ENCODE measurements at regions not wholly inside any gene's neighbourhood (a gene's known extent, or its start where the extent isn't known, plus 50 kb on each side); places are given as distances from the start of the nearest gene placed in this dataset.

DNA sequence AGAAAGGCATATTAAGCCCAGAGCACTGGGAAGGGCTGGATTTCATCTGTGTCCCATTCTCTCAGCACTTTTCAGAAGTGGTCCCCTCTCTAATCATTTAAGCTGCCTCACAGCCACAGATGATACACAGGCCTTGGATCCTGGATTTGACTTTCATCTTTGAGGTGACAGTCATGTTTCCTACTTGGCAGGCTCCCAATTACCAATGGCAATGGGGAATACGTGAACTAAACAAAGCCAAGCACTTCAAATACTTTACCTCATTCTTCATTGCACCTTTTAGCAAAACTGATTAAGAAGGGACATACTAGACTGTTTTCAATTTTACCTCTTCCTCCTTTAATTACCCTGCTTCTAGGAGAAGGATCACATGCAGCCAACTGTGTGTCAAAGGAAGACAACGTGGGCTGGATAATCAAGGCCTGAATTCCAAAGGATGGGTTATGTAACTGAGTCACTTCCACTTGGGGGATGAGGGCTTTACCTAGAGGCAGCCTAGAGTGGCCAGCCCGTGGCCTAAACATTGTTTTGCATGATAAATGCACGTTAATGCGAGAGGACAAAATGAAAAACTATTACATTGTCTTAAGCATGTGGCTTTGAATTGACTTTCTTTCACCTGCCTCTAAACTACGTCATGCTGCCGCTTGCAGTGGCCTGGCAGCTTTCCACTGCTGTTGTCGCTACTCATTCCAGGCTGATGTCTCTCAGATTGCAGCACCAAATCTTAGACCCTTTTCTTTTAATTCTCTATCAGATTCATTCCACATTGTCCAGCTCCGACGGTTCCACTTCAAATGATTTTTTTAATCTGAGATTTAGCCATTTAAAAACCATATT, 95.0 kb downstream of the KCTD12 start:
- Mint-ChIP-seq H3K4me3 (no peak overlapping the region), H3K9me3 (no peaks in the 10 kb centered on the region), H3K36me3 (ENCODE audit: insufficient read depth) (no peaks in the 10 kb centered on the region), H3K27ac (ENCODE audit: low read depth) (no peak overlapping the region), H3K4me1 (no peaks in the 10 kb centered on the region), H3K27me3 (peaks cover 34% of the 10 kb centered on the region)
- ATAC-seq (replicated peaks; ENCODE audit: extremely low read depth, poor library complexity, severe bottlenecking) (no peak), DNase-seq (ENCODE audit: low spot score in 2 of 2) (no peak)

DNA sequence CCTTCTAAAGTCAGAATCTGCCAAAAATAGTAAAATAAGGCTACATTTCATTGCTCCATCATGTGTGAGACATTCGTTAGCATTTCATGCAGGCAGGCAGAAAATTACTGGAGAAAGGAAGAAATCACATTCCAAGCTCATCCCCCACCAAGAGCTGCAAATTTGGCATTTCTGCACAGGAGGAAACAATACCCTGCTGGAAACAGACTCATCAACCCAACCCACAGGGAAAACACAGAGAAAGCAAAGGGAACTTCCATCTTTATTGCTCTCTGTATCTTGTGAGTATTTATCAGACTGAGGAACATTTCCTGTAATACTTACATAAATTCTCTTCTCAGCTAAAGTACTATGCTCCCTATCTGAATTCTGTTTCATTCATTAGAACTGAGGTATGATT, 95.7 kb downstream of the KCTD12 start:
- DNase-seq (ENCODE audit: low spot score in 2 of 2) (no peak), ATAC-seq (replicated peaks; ENCODE audit: extremely low read depth, poor library complexity, severe bottlenecking) (no peak)
- no peaks in the 10 kb centered on the region for H3K9me3 Mint-ChIP-seq
- no peaks in the 10 kb centered on the region for H3K36me3 Mint-ChIP-seq (ENCODE audit: insufficient read depth)
- no peak overlapping the region for H3K4me3 Mint-ChIP-seq
- H3K27ac Mint-ChIP-seq (ENCODE audit: low read depth): no peak overlapping the region
- peaks cover 34% of the 10 kb centered on the region for H3K27me3 Mint-ChIP-seq
- no peaks in the 10 kb centered on the region for H3K4me1 Mint-ChIP-seq

DNA sequence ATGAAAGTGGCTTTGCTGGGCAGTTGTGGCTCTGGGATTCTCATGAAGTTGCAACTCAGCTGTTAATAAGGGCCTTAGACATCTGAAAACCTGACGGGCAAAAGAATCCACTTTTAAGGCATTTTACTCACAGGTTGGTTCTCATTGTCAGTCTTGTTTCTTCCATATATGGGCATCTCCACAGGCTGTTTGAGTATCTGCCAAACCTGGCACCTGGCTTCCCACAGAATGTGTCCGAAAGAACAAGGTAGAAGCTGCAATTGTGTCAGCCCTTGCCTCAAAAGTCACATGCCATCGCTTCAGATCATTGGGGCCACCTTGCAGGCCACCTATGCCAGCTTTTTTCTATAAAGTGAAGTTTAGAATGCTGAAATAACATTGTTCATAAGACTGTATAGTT, 102.4 kb downstream of the KCTD12 start:
- Mint-ChIP-seq H3K27ac (ENCODE audit: low read depth) (no peak overlapping the region), H3K4me1 (no peaks in the 10 kb centered on the region), H3K9me3 (no peaks in the 10 kb centered on the region), H3K4me3 (no peak overlapping the region), H3K27me3 (peaks cover 44% of the 10 kb centered on the region), H3K36me3 (ENCODE audit: insufficient read depth) (peaks cover 2% of the 10 kb centered on the region)
- DNase-seq (ENCODE audit: low spot score in 2 of 2) (no peak), ATAC-seq (replicated peaks; ENCODE audit: extremely low read depth, poor library complexity, severe bottlenecking) (no peak)

DNA sequence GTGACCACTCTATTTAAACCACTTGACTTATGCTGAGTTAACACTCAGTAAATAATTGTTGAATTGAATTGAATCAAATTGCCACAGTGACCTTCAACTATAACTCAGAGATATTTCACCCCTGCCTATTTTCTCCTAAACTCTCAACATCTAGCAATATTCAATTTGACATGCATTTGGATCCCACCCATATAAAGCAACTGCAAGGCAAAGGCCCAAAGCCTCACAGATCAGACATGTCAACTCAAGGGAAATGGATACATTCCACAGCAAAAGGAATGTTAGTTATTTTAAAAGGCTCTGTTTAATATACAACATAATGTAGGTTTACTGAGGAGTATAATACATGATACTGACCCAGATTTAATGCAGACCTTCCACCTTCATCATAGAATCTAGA, 107.4 kb downstream of the KCTD12 start:
- peaks cover 31% of the 10 kb centered on the region for H3K27me3 Mint-ChIP-seq
- DNase-seq (ENCODE audit: low spot score in 2 of 2): no peak

DNA sequence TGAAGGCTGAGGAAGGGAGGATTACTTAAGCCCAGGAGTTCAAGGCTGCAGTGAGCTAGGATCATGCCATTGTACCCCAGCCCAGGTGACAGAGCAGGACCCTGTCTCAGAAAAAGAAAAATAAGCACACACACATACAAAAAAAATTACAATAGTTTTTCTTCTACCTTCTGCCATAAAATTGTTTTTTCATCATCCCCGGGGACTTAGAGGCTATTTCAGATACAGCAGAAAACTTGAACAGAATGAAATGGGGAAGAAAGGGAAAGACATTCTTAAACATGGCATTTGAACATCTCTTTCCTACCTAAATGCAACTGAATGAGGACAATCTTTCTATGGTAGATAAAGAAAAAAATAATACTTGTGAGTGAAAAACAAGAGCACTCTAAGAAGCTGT, 109.1 kb downstream of the KCTD12 start:
- Mint-ChIP-seq H3K27ac (ENCODE audit: low read depth) (no peak overlapping the region), H3K9me3 (no peaks in the 10 kb centered on the region), H3K36me3 (ENCODE audit: insufficient read depth) (no peaks in the 10 kb centered on the region), H3K4me1 (no peaks in the 10 kb centered on the region), H3K4me3 (no peak overlapping the region), H3K27me3 (peaks cover 32% of the 10 kb centered on the region)
- ATAC-seq (replicated peaks; ENCODE audit: extremely low read depth, poor library complexity, severe bottlenecking): no peak
- DNase-seq (ENCODE audit: low spot score in 2 of 2): no peak

More for the DNA sequence above, 107.4 kb downstream of the KCTD12 start:
- H3K9me3 Mint-ChIP-seq: no peaks in the 10 kb centered on the region
- ATAC-seq (replicated peaks; ENCODE audit: extremely low read depth, poor library complexity, severe bottlenecking): no peak
- H3K4me3 Mint-ChIP-seq: no peak overlapping the region
- H3K4me1 Mint-ChIP-seq: no peaks in the 10 kb centered on the region
- peaks cover 2% of the 10 kb centered on the region for H3K36me3 Mint-ChIP-seq (ENCODE audit: insufficient read depth)
- H3K27ac Mint-ChIP-seq (ENCODE audit: low read depth): no peak overlapping the region

DNA sequence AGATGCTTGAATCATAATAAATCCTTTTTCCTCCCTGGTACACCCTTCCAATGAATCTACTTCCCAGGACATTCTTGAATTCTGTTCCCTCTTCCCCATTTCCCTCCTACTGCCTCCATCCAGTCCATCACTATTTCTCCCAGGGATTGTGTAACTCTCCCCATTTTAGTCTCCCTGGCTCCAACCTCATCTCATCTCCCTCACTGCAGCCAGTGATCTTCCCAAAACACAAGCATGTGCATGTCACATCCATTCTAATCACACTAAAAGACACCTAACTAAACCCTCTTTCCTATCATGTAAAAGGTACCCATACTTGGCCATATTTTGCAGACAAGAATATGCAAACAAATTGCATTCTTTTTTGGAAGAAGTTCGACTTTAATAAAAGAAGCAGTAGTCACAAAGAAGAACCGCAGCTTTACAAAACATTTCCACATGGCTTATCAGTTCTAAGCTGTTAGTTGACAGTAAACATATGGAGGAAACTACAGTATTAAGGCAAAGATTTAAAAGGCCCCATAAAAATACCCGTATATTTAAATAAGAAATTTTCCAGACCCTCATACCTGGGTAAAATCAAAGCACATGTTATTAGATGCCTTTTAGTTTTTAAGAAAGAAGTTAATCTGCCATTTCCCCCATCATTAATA, 111.0 kb downstream of the KCTD12 start:
- DNase-seq (ENCODE audit: low spot score in 2 of 2) (no peak), ATAC-seq (replicated peaks; ENCODE audit: extremely low read depth, poor library complexity, severe bottlenecking) (no peak)
- Mint-ChIP-seq H3K27me3 (peaks cover 25% of the 10 kb centered on the region), H3K4me1 (no peaks in the 10 kb centered on the region), H3K36me3 (ENCODE audit: insufficient read depth) (no peaks in the 10 kb centered on the region), H3K4me3 (no peak overlapping the region), H3K9me3 (no peaks in the 10 kb centered on the region), H3K27ac (ENCODE audit: low read depth) (no peak overlapping the region)

DNA sequence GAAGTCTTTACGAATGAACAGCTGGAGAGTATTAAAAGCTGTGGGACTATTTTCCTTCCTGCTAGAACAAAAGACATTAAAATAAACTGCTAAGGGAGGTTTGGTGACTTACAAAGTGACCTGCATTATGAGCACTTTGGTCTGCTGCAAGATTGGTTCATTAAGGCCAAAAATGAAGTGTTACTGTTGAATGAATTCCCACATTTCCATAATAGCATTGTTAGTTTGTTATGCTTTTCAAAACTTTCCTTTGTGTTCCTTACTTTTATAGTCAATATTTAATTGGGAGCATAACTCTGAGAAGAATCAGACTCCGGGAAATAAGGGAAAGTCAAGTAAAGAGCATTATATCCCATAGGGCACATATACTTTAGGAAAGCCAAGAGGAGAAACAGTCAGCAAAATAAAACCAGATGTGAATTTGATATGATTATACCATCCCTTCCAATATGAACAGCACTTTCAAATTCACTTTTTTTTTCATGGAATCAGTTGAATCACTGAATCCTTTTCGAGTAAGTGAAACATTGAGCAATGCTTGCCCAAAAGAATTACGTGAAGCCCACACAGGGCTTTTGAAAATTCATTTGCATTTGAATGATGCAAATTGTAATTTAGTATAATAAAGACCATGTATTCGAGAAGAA, 112.6 kb downstream of the KCTD12 start:
- Mint-ChIP-seq H3K9me3 (no peaks in the 10 kb centered on the region), H3K4me1 (no peaks in the 10 kb centered on the region), H3K36me3 (ENCODE audit: insufficient read depth) (no peaks in the 10 kb centered on the region), H3K27me3 (peaks cover 37% of the 10 kb centered on the region), H3K27ac (ENCODE audit: low read depth) (no peak overlapping the region), H3K4me3 (no peak overlapping the region)
- DNase-seq (ENCODE audit: low spot score in 2 of 2) (no peak), ATAC-seq (replicated peaks; ENCODE audit: extremely low read depth, poor library complexity, severe bottlenecking) (no peak)

DNA sequence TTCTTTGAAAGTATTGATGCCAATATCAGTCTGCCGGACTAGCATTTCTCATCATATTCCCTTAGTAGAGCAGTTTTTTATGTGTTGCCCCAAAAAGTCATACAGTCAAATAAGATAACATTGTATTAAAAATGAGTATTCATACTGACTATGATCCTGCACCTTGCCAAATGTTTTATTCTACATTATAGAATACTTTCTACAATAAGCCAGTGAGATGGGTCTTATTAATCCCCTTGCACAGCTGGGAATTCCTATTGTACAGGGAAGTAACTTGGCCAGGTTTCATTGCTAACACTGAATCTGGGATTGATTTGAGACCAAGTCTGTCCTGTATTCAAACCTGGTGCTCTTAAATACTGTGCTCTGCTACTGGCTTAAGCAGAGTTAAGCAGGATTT, 114.0 kb downstream of the KCTD12 start:
- ATAC-seq (replicated peaks; ENCODE audit: extremely low read depth, poor library complexity, severe bottlenecking): no peak
- H3K36me3 Mint-ChIP-seq (ENCODE audit: insufficient read depth): no peaks in the 10 kb centered on the region
- peaks cover 51% of the 10 kb centered on the region for H3K27me3 Mint-ChIP-seq
- H3K4me1 Mint-ChIP-seq: no peaks in the 10 kb centered on the region
- H3K4me3 Mint-ChIP-seq: no peak overlapping the region
- DNase-seq (ENCODE audit: low spot score in 2 of 2): no peak
- H3K9me3 Mint-ChIP-seq: no peaks in the 10 kb centered on the region
- H3K27ac Mint-ChIP-seq (ENCODE audit: low read depth): no peak overlapping the region

DNA sequence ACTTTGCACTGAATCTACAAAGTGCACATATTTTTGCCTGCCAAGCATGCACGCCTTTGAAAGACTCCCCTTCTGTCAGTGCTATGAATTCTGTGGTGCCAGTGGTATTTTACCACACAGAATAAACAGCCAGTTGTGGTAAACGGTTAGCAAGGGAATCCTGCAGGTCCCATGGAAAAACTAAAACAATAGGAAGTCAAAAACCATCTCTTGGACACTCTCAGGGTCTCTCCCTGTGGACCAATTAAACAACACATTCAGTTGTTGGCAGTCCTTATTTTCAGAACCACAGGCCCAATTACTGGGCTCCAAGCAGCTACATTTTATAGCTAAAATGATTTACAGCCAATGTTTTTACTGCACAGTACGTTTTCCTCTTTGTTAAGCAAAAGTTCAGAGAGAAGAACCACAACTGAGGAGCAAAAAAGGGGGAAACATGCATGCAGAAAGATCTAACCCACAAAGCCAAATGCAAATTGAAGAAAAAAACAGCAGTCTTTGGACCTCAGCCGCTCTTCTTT, 116.9 kb downstream of the KCTD12 start:
- Mint-ChIP-seq H3K9me3 (no peaks in the 10 kb centered on the region), H3K4me3 (no peak overlapping the region), H3K27me3 (peaks cover 52% of the 10 kb centered on the region), H3K4me1 (no peaks in the 10 kb centered on the region), H3K36me3 (ENCODE audit: insufficient read depth) (no peaks in the 10 kb centered on the region), H3K27ac (ENCODE audit: low read depth) (no peak overlapping the region)
- no peak for DNase-seq (ENCODE audit: low spot score in 2 of 2)
- no peak for ATAC-seq (replicated peaks; ENCODE audit: extremely low read depth, poor library complexity, severe bottlenecking)

DNA sequence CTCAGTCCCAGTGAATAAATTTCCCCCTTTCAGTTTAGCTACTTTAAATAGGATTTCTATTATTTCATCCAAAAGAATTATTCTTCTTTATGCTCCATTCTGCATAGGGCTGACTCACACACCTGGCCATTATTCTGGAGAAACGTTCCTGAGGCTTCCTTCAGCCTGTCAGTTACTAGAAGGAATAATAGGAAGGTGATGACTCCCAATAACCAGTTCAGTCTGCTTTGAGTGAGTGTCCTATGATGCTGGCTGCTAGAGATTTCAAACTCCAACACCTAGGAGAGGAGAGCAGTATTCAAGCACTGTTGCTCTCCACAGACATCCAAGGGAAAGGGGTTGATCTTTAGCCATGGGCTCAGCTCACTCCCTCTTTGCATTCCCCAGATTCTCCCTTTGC, 117.8 kb downstream of the KCTD12 start:
- no peak overlapping the region for H3K4me3 Mint-ChIP-seq
- H3K9me3 Mint-ChIP-seq: no peaks in the 10 kb centered on the region
- no peaks in the 10 kb centered on the region for H3K36me3 Mint-ChIP-seq (ENCODE audit: insufficient read depth)
- H3K27ac Mint-ChIP-seq (ENCODE audit: low read depth): no peak overlapping the region
- ATAC-seq (replicated peaks; ENCODE audit: extremely low read depth, poor library complexity, severe bottlenecking) (no peak), DNase-seq (ENCODE audit: low spot score in 2 of 2) (no peak)
- peaks cover 44% of the 10 kb centered on the region for H3K27me3 Mint-ChIP-seq
- no peaks in the 10 kb centered on the region for H3K4me1 Mint-ChIP-seq

DNA sequence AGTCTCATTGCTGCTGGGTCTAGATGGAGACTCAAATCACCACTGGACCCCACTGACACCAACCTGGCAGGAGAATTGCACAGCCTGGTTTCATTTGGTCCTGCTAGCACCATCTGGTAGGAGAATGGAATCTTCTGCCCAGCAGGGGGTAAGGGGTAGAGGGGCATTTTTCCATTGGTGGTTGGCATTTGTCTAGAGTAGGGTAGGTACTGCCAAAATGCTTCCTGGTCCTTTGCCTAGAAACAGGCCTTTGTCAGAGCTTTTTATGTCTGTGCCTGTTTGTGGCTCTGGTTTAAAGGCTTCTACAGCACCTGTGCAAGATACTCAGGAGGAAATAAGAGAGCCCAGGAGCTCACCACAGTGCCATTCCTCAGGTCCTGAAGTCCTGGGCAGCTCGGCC, 121.3 kb downstream of the KCTD12 start:
- DNase-seq (ENCODE audit: low spot score in 2 of 2) (no peak), ATAC-seq (replicated peaks; ENCODE audit: extremely low read depth, poor library complexity, severe bottlenecking) (no peak)
- Mint-ChIP-seq H3K9me3 (no peaks in the 10 kb centered on the region), H3K4me1 (no peaks in the 10 kb centered on the region), H3K27ac (ENCODE audit: low read depth) (no peak overlapping the region), H3K36me3 (ENCODE audit: insufficient read depth) (no peaks in the 10 kb centered on the region), H3K27me3 (peaks cover 30% of the 10 kb centered on the region), H3K4me3 (no peak overlapping the region)

DNA sequence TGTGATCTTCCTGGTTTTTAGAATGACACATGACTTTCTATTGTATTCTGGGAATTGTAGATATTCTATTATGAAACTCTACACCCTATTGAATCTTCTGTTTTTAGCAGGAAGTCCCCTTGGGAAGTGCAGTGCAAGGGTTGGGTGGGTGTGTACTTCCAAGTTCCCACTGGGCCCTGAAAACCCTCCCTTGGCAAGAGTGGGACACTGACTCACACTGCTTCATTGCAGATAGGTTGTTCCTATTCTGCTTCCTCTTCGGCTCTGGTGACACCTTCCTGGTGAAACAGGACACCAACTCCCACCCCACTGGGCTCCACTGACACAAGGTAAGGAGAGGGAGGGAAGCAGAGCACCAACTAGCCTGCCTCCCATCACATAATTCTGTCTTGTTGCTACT, 121.8 kb downstream of the KCTD12 start:
- Mint-ChIP-seq H3K27ac (ENCODE audit: low read depth) (no peak overlapping the region), H3K4me3 (no peak overlapping the region), H3K9me3 (no peaks in the 10 kb centered on the region), H3K4me1 (no peaks in the 10 kb centered on the region), H3K36me3 (ENCODE audit: insufficient read depth) (no peaks in the 10 kb centered on the region), H3K27me3 (peaks cover 25% of the 10 kb centered on the region)
- DNase-seq (ENCODE audit: low spot score in 2 of 2) (no peak), ATAC-seq (replicated peaks; ENCODE audit: extremely low read depth, poor library complexity, severe bottlenecking) (no peak)

DNA sequence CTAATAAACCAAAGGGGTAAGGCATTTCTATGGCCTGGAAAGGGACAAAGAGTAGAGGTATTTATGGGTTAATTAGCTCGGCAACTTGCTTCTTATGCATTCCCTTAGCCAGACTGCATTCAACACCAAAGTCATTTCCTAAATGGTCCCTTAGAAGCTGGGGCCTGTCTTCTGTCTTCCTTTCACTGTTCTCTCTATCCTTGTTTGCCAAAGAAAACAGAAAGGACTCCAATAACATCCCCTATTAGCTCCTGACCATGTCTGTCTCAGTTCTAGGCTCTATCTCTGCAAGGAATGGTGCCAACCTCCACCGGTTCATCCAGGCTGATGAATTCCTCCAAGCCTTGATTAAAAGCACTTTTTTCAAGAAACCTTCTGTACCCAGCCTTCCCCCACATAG, 123.5 kb downstream of the KCTD12 start:
- ATAC-seq (replicated peaks; ENCODE audit: extremely low read depth, poor library complexity, severe bottlenecking) (no peak), DNase-seq (ENCODE audit: low spot score in 2 of 2) (no peak)
- no peak overlapping the region for H3K27ac Mint-ChIP-seq (ENCODE audit: low read depth)
- no peaks in the 10 kb centered on the region for H3K4me1 Mint-ChIP-seq
- H3K9me3 Mint-ChIP-seq: no peaks in the 10 kb centered on the region
- H3K36me3 Mint-ChIP-seq (ENCODE audit: insufficient read depth): no peaks in the 10 kb centered on the region
- no peak overlapping the region for H3K4me3 Mint-ChIP-seq
- H3K27me3 Mint-ChIP-seq: peaks cover 8% of the 10 kb centered on the region

Data from central memory CD8-positive, alpha-beta T cell (primary cell).